Parathyroid adenoma (tissue), 2 donors: ENCODE measurements at regions not wholly inside any gene's neighbourhood (a gene's known extent, or its start where the extent isn't known, plus 50 kb on each side); places are given as distances from the start of the nearest gene placed in this dataset.
"Not testable (repeated sequence)": the region's sequence is repeated elsewhere in the genome, so short reads cannot be mapped to it uniquely, and the experiment has no call there.

Source experiments
- H2AFZ ChIP-seq: fragments of 300-600 bp; sonication (generic); one replicate; pipeline ENCODE4 v1.7.0; 2017; ENCODE audit warnings: antibody characterized with exemption, mild to moderate bottlenecking
- H3K27ac ChIP-seq: fragments of 300-600 bp; sonication (generic); one replicate; pipeline ENCODE4 v1.7.0; 2017
- H3K27me3 ChIP-seq: fragments of 300-600 bp; sonication (generic); one replicate; pipeline ENCODE4 v1.7.0; 2017; ENCODE audit warnings: low read length; ENCODE audit not compliant: control insufficient read depth, insufficient read depth
- H3K36me3 ChIP-seq: fragments of 300-600 bp; sonication (generic); one replicate; pipeline ENCODE4 v1.7.0; 2017; ENCODE audit warnings: low read length; ENCODE audit not compliant: control insufficient read depth, insufficient read depth
- H3K4me1 ChIP-seq: fragments of 300-600 bp; sonication (generic); one replicate; pipeline ENCODE4 v1.7.0; 2017; ENCODE audit warnings: control low read depth
- H3K4me2 ChIP-seq: fragments of 300-600 bp; sonication (generic); one replicate; pipeline ENCODE4 v1.7.0; 2017; ENCODE audit warnings: low read length
- H3K4me3 ChIP-seq: fragments of 300-600 bp; sonication (generic); one replicate; pipeline ENCODE4 v1.7.0; 2017; ENCODE audit warnings: low read depth, low read length
- H3K79me2 ChIP-seq: fragments of 300-600 bp; sonication (generic); one replicate; pipeline ENCODE4 v1.7.0; 2017; ENCODE audit warnings: control low read depth
- H3K9ac ChIP-seq: fragments of 300-600 bp; sonication (generic); one replicate; pipeline ENCODE4 v1.7.0; 2017; ENCODE audit warnings: mild to moderate bottlenecking
- H3K9me3 ChIP-seq: fragments of 300-600 bp; sonication (generic); one replicate; pipeline ENCODE4 v1.7.0; 2017; ENCODE audit warnings: low read length; ENCODE audit not compliant: control insufficient read depth
- CTCF ChIP-seq: fragments of 300-600 bp; sonication (generic); IDR thresholded peaks from one replicate; pipeline ENCODE4 v1.7.0; 2017; ENCODE audit warnings: antibody characterized with exemption, mild to moderate bottlenecking
- donor health status: primary hyperparathyroidism.

- no peak for TF ChIP-seq CTCF
- H3K79me2 ChIP-seq, result no peaks in the 10 kb centered on the region
- H3K27ac ChIP-seq, result no peak overlapping the region
- no peaks in the 10 kb centered on the region for H3K9me3 ChIP-seq
- H3K4me2 ChIP-seq, result no peak overlapping the region
- H2AFZ ChIP-seq, result no peak overlapping the region
- no peak overlapping the region for H3K9ac ChIP-seq
- H3K36me3 ChIP-seq, result no peaks in the 10 kb centered on the region
- H3K4me3 ChIP-seq, result no peak overlapping the region
- no peaks in the 10 kb centered on the region for H3K4me1 ChIP-seq
- H3K27me3 ChIP-seq, result no peaks in the 10 kb centered on the region
These were observed 298.6 kb upstream of the HNRNPA3 start for GRCh38 chr2:176913955-176914354.

- Histone ChIP-seq H3K27ac (no peak overlapping the region), H3K79me2 (no peaks in the 10 kb centered on the region), H3K4me3 (no peak overlapping the region), H3K4me2 (no peak overlapping the region), H3K36me3 (no peaks in the 10 kb centered on the region), H3K4me1 (no peaks in the 10 kb centered on the region), H2AFZ (no peak overlapping the region), H3K9me3 (no peaks in the 10 kb centered on the region), H3K9ac (no peak overlapping the region), H3K27me3 (no peaks in the 10 kb centered on the region)
- TF ChIP-seq CTCF, result no peak
These were observed 298.2 kb upstream of the HNRNPA3 start for GRCh38 chr2:176914371-176914770.

GRCh38 chr2:176922545-176922944 is 290.0 kb upstream of the HNRNPA3 start:
- not testable (repeated sequence) for H3K4me2 ChIP-seq, H3K9me3 ChIP-seq, H3K79me2 ChIP-seq, H3K27ac ChIP-seq, H3K4me1 ChIP-seq, H3K36me3 ChIP-seq, H3K27me3 ChIP-seq, H2AFZ ChIP-seq, H3K9ac ChIP-seq, H3K4me3 ChIP-seq

- no peaks in the 10 kb centered on the region for H3K79me2 ChIP-seq
- H2AFZ ChIP-seq, result no peak overlapping the region
- no peak overlapping the region for H3K4me2 ChIP-seq
- H3K9me3 ChIP-seq, result no peaks in the 10 kb centered on the region
- TF ChIP-seq CTCF, result no peak
- no peaks in the 10 kb centered on the region for H3K4me1 ChIP-seq
- no peaks in the 10 kb centered on the region for H3K36me3 ChIP-seq
- no peak overlapping the region for H3K4me3 ChIP-seq
- H3K27ac ChIP-seq, result no peak overlapping the region
- H3K27me3 ChIP-seq, result no peaks in the 10 kb centered on the region
- no peak overlapping the region for H3K9ac ChIP-seq
These were observed 289.4 kb upstream of the HNRNPA3 start for GRCh38 chr2:176923205-176923604.

- no peak overlapping the region for H2AFZ ChIP-seq
- no peak overlapping the region for H3K4me2 ChIP-seq
- H3K9me3 ChIP-seq, result no peaks in the 10 kb centered on the region
- no peak overlapping the region for H3K4me3 ChIP-seq
- H3K79me2 ChIP-seq, result no peaks in the 10 kb centered on the region
- H3K9ac ChIP-seq, result no peak overlapping the region
- H3K27ac ChIP-seq, result no peak overlapping the region
- no peaks in the 10 kb centered on the region for H3K36me3 ChIP-seq
- H3K4me1 ChIP-seq, result no peaks in the 10 kb centered on the region
- TF ChIP-seq CTCF, result no peak
- no peaks in the 10 kb centered on the region for H3K27me3 ChIP-seq
These were observed 287.6 kb upstream of the HNRNPA3 start for GRCh38 chr2:176924909-176925534.
